ENCODE measurements at regions not wholly inside any gene's neighbourhood (a gene's known extent, or its start where the extent isn't known, plus 50 kb on each side); places are given as distances from the start of the nearest gene placed in this dataset.

- no TSS peak for BruUV-seq (replicated peaks)
- ATAC-seq = no peak
- H3K36me3 ChIP-seq (ENCODE audit: control insufficient read depth, insufficient read depth, low read length) = no peaks in the 10 kb centered on the region
Measured at GRCh38 chr9:17862629-17863028, 283.8 kb downstream of the SH3GL2 start.

More at GRCh38 chr9:17862629-17863028, 283.8 kb downstream of the SH3GL2 start:
- no peaks in the 10 kb centered on the region for H3K9me1 ChIP-seq (ENCODE audit: control insufficient read depth, insufficient read depth, low read length)
- no peaks in the 10 kb centered on the region for H3K4me1 ChIP-seq (replicated peaks in 1 of 2; ENCODE audit: control insufficient read depth in 2 of 2, insufficient read depth in 2 of 2, low read length in 2 of 2)
- no peak overlapping the region for H3K4me2 ChIP-seq (ENCODE audit: insufficient read depth, low read length)
- H3K79me2 ChIP-seq (ENCODE audit: control insufficient read depth, insufficient read depth, low read length) = no peaks in the 10 kb centered on the region
- WGBS (ENCODE audit: insufficient coverage, low coverage, missing lambda C conversion rate) = 0% methylated on average over 4 of the region's 4 CpGs
- in situ Hi-C loops (cut with MboI) = no loop called here
- DNase-seq (ENCODE audit: extremely low read depth in 1 of 4, low spot score in 3 of 4) (no peak), FAIRE-seq (no peak)
- H3K9me3 ChIP-seq (replicated peaks; ENCODE audit: control insufficient read depth, insufficient read depth, low read depth, low read length) = no peaks in the 10 kb centered on the region
- H2AFZ ChIP-seq (ENCODE audit: low read depth, low read length) = no peak overlapping the region
- H3K27me3 ChIP-seq (ENCODE audit: control insufficient read depth in 2 of 2, insufficient read depth in 2 of 2, low read length in 2 of 2) = no peaks in the 10 kb centered on the region
- H3K4me3 ChIP-seq = no peak overlapping the region
- TF ChIP-seq PHF8 (IDR thresholded peaks at IDR 0.05; ENCODE audit: borderline replicate concordance, low read length) (no peak), MBD2 (IDR thresholded peaks at IDR 0.05; ENCODE audit: borderline replicate concordance, low read depth) (no peak), PTTG1 (tag; IDR thresholded peaks at IDR 0.05; ENCODE audit: low read depth) (no peak), ZNF24 (IDR thresholded peaks at IDR 0.05) (no peak), ZNF408 (CRISPR knock-in tag; IDR thresholded peaks at IDR 0.05; ENCODE audit: low read depth) (no peak), RNF219 (CRISPR knock-in tag; IDR thresholded peaks at IDR 0.05) (no peak), EGR1 (conservative IDR thresholded peaks at IDR 0.05) (no peak), ARID2 (IDR thresholded peaks at IDR 0.05) (no peak), CHAMP1 (IDR thresholded peaks at IDR 0.05) (no peak), PCBP1 (IDR thresholded peaks at IDR 0.05; ENCODE audit: low read depth, low read length, poor library complexity, severe bottlenecking) (no peak), TCF7L2 (IDR thresholded peaks at IDR 0.05; ENCODE audit: low read depth, low read length) (no peak), ZNF263 (CRISPR knock-in tag; IDR thresholded peaks at IDR 0.05; ENCODE audit: borderline replicate concordance) (no peak), STAT5B (CRISPR knock-in tag; IDR thresholded peaks at IDR 0.05) (no peak), ZZZ3 (IDR thresholded peaks at IDR 0.05) (no peak), SMARCA4 (IDR thresholded peaks at IDR 0.05) (no peak)
- no peak overlapping the region for H3K27ac ChIP-seq (ENCODE audit: extremely low read depth, low read depth, low read length)
- POLR2A ChIA-PET = no interaction called here
- H4K20me1 ChIP-seq (replicated peaks; ENCODE audit: control insufficient read depth, insufficient read depth, low read length) = no peaks in the 10 kb centered on the region
- intact Hi-C loops (cut with micrococcal nuclease) = no loop called here
- CTCF ChIA-PET (ENCODE audit: low intra/inter-chr PET ratio) = no interaction called here
- no peak overlapping the region for H3K9ac ChIP-seq (ENCODE audit: insufficient read depth in 1 of 2, low read depth in 2 of 2, low read length in 2 of 2)

Measured in K562 (cell line).